ENCODE measurements at regions not wholly inside any gene's neighbourhood (a gene's known extent, or its start where the extent isn't known, plus 50 kb on each side); places are given as distances from the start of the nearest gene placed in this dataset.
"Not testable (repeated sequence)": the region's sequence is repeated elsewhere in the genome, so short reads cannot be mapped to it uniquely, and the experiment has no call there.

DNA sequence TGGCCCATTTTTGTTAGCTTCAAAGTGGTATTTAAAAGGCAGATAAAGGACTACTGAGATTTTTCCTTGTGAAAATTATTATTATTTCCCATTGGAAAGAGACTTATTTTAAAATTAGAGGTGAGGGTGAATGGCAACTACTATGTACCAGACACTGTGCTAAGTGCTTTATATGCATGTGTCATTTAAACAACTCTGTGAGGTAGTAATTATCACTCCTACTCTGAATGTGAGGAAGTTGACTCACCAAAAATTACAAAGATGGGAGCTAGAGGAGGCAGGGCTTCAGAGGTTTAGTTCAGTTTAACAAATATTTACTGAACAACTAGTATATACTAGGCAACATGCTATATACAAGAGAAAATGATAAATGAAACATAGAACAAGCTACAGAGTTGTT, 78.2 kb downstream of the MSL3 start:
- DNase-seq = no peak

DNA sequence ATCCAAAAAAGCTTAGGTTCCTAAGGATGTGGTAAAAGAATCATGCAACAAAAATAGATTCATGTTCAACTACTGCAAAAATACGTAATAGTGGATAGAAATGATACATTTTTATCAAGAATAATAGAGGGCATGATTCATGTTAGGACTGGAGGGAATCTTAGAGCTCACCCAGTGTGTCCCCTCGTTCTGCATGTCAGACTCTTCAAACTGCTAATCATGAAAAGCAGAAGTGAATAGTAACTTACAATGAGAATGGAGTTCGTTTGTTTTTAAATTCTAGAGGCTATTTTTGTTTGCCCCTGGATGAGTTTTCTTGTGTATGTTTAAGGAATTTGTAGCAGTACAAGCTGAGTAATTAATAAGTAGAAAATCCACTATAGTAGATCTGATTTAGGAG, 79.4 kb downstream of the MSL3 start:
- DNase-seq = no peak

DNA sequence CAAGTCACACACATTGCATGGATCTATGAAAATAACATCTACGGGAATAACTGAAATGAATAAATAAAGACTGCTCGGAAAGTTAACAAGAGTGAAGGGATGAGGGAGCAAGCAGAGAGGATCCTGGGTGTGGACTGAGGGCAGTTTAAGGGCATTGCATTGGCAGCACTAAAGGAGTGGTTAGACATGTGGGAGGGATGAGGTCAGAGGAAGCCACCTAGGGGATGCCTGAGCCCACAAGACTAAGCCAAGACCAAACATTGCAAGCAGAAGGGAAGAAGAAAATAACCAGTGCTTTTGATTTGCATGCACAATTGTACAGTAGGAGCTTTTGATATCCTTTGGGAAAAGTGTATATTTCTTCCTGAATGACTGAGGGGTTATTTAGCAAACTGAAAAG, 106.1 kb downstream of the MSL3 start:
- DNase-seq = no peak

DNA sequence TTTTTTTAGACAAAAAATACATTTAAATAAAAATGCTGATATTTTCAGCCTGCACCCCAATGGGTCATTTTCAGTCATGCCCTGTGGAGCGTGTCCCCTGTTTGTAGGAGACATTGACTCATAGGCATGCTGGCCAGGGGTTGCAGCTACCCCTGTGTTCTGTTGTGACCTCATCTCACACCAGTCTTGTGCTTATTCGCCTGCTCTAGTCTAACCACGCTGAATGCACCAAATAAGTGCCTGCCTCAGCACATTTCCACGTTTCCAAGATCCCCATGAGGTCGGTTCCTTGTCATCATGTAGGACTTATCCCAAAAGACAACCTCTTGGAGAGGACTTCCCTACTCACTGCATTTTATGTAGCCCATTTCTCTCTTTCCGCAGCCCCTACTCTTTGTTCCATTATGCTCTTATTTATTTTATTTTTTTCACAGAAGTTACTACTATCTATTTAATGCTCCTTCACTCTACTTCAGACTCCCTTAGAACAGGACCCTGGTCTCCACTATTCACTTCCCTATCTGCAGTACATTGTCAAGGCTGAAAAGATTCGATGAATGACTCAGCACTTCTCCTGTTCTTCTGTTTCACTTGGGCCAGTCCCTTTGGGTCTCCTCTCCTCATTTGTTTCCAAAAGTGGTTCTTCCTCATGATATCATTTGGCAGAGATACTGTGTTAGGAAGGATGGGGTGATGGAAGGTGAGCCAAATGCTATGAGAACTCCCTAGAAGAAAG, 109.7 kb downstream of the MSL3 start:
- DNase-seq = no peak

DNA sequence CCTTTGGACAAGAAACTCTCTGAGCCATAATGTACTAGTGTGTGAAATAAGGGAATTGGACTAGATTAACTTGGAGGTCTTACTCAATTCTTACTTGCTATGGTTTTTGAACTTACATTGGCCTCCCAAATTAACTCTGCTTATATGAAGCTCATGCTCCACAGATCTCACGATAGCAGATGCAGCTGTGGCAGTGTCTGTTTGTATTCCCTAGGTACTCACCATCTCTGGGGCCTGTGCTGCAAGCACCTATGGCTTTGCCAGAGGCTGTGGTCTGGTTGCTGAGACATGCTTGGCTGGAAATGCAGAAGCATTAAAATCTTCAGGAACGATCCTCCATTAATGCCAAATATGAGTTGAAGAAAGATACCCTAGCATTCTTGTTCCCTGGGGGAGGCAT, 112.8 kb downstream of the MSL3 start:
- no peak for DNase-seq

DNA sequence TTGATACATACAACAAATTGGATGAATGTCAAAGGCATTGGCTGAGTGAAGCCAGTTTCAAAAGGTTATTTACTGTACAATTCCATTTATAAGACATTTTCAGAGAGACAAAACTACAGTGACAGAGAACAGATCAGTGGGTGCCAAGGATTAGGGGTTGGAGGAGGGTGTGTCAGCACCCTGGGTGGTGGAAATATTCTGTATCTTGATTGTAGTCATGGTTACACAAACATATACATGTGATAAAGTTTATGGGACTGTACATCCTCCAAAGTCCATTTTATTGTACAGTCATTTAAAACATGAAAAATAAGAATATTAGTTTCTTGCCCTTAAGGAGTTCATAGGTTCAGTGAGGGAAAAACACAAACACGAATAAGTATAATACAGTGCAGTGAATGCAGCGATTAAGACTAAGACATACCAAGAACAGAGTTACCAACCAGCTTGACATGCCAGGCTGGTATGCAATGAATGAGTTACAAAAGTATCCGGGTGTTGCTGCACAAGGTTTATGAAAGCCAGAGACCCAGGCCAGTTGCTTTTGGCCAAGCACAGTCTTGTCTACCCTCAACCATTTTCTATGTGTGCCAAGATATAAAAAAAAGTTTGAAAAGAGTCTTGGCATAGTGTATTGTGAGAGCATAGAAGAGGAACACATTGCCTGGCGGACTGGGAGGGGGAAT, 123.6 kb downstream of the MSL3 start:
- DNase-seq = no peak

DNA sequence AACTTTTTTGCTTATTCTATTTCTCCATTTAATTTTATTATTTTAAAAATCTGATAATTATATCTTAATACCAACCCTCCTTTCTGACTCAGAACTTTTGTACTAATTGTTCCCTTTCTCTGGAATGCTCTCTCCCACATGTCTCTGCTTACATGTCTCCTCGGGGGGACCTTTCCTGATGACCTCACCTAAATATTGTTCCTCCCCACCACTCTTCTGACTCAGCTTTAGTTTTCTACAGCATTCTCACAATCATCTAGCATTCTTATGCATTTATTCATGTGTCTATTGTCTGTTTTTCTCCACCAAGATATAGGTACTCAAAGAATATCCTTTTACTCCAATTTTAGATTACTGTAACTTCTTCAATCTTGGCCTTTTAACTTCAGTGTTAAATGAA, 128.7 kb downstream of the MSL3 start:
- no peak for DNase-seq

DNA sequence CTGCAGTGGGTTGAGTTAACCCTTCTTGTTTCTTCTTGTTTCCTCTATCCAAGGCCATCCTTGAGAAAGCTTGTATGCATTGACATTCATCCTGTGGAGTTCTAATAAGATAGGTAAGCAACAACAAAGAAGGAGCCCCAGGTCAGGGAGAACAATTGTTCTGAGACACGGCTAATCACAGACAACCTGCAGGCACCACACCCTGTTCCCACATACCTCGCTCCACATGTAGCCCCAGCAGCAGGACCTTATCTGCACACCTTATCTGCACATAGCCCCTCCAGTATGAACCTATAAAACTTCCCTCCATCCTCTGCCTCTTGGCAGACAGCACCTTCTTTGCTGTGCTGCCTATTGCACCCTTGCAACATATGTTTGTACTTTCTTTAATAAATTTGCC, 129.1 kb downstream of the MSL3 start:
- no peak for DNase-seq

DNA sequence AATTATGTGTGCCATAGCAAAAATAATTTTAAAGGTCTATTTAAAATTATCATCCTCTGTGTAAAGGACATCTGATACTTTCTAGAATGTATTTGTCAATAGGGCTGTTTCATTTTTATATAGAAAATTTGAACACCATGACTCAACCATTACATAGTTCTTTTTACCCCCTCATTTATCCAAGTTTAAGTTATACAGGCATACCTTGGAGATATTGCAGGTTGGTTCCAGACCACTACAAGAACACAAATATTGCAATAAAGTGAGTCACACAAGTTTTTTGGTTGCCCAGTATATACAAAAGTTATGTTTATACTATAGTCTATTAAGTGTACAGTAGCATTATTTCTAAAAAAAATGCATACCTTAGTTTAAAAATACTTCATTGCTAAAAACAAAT, 130.4 kb downstream of the MSL3 start:
- no peak for DNase-seq

DNA sequence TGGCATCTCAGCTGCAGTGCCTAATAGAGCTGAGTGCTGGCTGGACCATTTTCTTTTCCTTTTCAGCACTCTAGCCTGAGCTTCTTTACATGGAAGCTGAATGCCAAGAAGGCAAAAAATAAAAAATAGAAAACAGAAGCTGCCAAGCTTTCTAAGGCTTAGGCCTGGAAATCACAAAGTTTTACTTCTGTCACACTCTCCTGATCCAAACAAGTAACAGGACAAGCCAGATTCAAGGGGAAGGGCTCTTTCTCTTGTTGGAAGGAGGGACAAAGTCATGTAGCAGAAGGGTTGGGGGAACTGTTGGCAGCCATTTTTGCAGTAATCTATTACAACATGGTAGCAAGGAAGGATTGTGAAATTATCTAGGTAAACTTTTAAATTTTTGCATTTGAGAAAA, 131.8 kb downstream of the MSL3 start:
- no peak for DNase-seq

DNA sequence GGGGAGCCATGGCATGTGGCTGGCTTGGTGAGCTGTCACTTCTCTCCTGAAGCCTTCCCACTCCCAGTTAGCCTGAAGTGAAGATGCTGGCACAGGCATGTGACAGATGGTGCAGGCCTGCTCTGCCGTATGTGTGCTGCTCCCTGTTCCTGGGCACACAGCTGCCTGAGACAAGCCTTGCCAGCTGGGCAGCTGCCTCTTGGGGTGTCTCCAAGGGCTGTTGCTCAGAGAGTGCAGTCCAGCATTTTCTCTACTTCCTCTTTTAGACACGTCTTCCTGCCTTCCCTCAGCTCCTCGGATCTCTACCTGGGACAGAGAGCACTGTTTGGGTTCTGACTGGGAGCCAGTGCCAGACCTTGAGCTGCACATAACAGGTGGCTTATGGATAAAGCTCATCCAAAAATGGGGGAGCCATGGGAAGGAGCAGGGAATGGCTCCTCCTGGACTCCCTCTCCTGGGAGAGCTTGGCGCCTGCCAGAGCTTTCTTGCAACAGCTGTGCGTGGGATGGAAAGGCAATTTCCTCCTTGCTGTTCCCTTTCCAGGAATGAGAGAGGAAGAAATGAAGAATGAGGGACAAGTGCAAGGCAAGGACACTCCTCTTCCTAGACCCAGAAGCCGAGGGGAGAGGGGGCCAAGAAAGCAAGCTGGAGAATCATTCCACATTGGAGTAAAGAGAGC, 132.9 kb downstream of the MSL3 start:
- DNase-seq = no peak

DNA sequence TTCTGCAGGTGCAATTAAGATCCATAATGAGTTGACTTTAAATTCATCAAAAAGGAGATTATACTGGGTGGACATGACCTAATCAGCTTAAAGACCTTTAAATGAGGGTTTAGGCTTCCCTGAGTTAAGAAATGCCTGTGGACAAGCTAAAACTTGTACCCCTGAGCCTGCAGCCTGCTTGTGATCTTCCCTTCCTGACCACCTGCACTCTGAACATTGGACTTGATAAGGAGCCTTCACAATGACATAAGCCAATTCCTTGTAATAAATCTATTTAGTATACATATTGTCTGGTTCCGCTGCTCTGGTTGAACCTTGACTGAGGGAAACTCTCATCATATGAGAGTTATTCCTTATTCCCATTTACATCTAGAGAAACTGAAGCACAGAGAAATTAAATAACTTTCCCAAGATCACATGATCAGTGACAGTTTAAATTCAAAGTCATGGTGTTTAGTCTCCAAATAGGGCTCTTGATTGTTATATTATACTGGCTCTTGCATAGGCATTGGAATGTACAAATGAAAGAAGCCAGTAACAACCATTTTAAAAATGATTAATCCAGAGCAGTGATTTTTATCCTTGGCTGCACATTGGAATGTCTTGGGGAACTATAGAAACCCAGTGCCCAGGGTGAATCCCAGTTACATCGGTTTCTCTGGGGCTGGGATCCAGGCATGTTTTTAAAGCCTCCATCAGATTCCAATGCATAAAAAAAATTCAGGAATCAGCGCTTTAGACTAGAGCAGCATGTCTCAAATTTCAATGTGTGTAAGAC, 136.1 kb downstream of the MSL3 start:
- DNase-seq = no peak

DNA sequence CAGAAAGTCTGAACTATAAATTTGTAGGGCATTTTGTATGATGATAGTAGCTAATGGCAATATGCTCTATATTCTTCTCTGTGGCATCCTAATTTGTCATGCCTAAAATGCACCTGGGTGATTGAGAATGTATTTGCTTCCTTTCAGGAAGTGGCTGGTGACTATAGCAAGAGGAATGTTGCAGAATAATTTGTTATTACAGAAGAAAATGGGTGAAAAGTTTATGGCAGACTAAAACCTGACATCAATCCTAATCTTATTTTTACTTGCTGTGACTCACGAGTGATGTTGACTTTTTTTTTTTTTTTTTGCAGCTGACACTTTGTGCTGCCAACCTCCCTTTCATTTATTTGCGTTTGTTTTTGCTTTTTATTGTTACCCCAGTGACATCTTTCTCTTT, 141.1 kb downstream of the MSL3 start:
- DNase-seq = no peak

DNA sequence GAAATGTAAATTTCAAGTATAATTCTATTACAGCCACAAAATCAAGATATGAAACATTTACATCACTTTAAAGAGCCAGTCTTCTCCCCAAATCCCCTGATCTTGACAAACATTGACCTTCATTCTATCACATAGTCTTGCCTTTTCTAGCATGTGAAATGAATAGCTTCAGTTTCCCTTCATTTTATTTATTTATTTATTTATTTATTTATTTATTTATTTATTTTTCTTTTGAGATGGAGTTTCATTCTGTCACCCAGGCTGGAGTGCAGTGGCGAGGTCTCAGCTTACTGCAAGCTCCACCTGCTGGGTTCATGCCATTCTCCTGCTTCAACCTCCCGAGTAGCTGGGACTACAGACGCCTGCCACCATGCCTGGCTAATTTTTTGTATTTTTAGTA, 147.9 kb downstream of the MSL3 start:
- not testable (repeated sequence) for DNase-seq

DNA sequence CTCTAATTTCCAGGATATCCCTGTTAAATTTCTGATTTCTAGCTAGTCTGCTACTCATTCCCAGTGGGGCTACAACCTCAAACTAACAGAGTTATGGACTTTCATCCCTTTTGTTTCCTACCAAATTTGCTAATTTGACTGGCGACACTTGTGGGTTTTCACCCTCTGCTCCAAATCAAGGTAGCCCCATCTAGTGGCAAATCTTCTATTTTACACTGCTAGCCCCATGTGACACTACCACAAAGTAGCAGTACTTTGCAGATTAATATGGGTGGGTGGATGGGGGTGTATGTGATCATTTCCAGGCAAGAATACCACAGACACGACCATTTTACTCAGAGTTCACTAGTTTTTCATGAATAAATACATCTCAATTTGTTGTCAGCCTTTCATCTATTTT, 150.3 kb downstream of the MSL3 start:
- no peak for DNase-seq

DNA sequence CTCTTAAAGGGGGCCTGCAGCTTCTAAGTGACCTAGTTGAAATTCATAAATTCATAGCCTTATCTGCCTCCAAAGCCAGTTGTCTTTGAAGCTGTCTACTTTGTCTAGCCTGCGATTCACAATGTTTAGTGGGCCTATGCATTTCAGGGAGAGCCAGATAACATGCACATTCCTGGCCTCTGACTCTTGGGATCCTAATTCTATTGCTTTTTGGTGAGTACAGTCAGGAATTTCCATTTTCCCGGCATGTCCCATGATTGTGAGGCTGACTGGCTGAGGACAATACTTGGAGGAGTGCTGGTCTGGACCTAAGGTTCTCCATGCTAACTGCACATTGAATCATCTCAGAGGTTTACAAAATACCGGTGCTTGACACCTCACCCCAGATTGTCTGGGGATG, 155.0 kb downstream of the MSL3 start:
- DNase-seq = no peak

DNA sequence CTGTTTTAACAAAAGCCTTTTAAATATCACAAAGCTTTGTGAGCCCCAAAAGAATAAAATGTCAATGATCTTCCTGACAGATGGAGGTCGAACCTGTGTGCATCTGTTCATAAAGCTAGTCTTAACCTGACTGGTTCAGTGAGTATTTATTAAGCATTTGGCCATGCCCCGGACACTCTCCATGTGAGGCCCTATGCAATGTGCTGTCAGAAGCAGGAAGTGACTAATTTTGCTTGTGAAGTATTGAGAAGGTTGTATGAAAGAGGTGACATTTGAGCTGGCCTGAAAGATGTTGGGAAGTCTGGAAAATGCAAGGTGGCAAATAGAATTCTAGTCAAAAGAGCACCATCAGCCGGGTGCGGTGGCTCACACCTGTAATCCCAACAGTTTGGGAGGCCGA, 171.4 kb downstream of the MSL3 start:
- DNase-seq = no peak

DNA sequence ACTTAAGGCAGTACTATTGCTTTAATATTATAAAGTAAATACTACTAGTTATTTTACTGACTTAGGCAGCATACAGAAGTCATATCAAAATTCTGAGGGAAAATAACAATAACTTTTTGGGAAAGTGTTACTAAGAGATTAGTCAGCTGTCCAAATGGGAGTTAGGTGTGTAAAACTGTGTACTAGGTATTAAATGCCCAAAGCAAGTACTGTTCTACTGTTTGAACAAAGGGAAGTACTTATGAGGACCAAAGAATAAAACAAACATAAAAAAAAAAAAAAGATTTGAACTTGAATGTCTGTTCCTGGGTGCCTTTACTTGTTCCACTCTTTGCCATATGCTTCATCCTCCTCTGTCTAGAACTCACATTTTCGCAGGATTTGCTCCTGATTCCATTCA, 174.4 kb downstream of the MSL3 start:
- DNase-seq = no peak

DNA sequence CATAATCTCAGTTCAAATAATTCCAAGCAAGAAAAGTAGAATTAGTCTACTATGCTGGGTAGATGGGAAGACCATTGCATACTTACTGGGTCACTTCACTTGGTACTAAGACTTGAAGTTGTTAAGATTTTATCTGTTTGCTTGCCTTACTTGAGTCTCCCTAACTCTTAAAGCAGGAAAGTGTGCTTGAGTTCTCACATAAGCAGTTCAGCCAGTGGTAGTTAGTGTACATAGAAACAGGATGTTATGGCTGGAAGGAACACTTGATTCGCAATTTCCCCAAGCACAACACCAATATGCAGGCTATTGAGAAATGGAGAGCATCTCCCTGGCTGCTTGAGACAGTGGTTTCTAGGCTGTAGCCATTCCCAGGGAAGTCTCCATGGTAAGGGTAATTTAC, 176.1 kb downstream of the MSL3 start:
- no peak for DNase-seq

DNA sequence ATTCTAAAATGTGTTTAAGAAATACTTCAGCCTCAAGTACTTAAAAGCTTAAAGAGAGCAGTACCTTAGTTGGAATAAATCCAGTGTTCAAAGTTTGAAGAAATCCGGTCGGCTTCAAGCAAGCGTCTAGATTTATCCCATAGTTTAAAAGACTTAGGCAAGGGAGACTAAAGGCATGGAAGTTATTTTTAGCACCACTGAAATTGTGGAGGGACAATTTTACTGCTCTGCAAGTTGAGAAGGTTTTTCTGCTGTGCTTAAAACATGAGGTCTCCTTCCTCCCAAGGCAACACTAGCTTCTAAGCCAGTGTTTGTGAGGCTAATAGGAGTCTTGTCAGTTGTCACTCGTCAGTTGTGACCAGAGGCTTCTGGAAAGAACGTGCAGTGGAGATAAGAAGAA, 183.5 kb downstream of the MSL3 start:
- DNase-seq = no peak

DNA sequence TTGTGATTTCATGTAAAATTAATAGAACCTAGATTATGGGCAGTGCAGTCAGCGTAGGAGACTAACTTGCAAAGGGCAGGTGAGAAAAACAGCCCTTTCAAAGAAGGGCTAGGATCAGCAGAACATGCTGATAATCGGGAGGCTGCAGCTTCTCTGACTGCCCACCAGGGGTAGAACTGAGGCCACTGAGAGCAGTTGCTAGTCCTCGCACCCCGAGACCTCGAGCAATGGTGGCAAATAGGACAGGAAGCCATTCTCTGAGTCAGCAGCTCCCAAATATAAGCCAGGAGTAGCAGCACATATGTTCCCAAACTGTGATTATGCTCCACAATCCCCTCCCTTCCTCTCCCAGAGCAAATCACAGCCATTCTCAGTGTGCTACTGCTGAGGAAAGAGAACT, 186.5 kb downstream of the MSL3 start:
- DNase-seq = no peak

DNA sequence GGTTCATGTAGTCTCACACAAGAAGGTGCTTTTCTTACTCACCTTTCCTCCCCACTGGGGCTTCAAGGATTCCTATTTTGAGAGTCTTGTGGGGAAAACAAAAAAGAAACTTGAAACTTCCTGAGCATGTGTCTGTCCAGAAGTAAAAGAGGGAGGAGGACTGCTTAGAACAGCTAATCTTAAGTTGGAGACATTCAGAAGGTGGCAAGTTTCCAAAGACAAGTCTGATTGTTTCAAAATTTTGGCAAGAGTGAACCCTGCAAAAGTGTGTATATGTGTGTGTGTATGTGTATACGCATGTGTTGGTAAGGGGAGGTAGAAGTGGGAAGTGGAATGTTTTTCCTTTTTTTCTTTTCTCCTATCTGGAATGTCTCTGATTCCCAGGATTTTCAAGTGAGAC, 189.0 kb upstream of the FRMPD4 start:
- no peak for DNase-seq

DNA sequence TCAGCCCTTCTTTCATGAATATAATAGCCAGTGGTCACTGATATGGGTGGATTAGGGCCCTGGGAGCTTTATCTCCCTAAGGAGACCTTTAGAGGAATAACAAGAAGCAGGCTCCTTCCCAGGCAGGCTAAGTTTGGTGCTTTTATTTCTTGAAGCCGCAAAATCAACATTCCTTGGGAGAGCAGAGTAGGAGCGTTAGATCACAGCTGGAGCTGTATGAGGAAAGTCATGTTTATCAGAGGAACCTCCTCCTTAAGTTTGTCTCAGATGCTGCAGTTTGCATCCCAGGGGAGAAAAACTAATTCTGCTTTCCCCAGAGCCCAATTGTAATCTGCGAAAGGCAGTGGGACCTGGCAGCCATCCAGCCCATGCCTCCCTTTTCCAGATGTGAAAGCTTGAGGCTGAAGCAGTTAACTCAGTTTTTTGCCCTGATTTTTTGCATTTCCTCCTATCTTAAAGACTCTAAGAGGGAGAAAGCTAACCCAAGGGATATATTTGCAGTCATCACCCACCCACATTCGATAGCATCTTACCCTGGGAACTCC, 186.0 kb upstream of the FRMPD4 start:
- DNase-seq = no peak
